Neuronal stem cell (in vitro differentiated cells): ENCODE measurements at regions not wholly inside any gene's neighbourhood (a gene's known extent, or its start where the extent isn't known, plus 50 kb on each side); places are given as distances from the start of the nearest gene placed in this dataset.

ENCODE experiments used
- DNase-seq: peaks from one replicate; pipeline ENCODE4 v3.0.0-alpha.2; 2013; ENCODE audit warnings: low spot score
- H2AFZ ChIP-seq: one replicate; pipeline ENCODE4 v1.6.1; 2013; ENCODE audit warnings: mild to moderate bottlenecking, low read length, inconsistent platforms
- H2AK5ac ChIP-seq: 2 replicates; pipeline ENCODE4 v1.6.1; 2013; ENCODE audit warnings: low read depth, mild to moderate bottlenecking, inconsistent platforms, low read length, moderate library complexity, mixed read lengths
- H2BK120ac ChIP-seq: 2 replicates; pipeline ENCODE4 v1.6.1; 2013; ENCODE audit warnings: low read depth, mild to moderate bottlenecking, inconsistent platforms, low read length, moderate library complexity, mixed read lengths
- H2BK12ac ChIP-seq: one replicate; pipeline ENCODE4 v1.6.1; 2013; ENCODE audit warnings: low read length, inconsistent platforms
- H2BK15ac ChIP-seq: 2 replicates; pipeline ENCODE4 v1.6.1; 2013; ENCODE audit warnings: mild to moderate bottlenecking, low read length, inconsistent platforms, mixed read lengths
- H2BK5ac ChIP-seq: one replicate; pipeline ENCODE4 v1.6.1; 2013; ENCODE audit warnings: inconsistent platforms, mild to moderate bottlenecking, low read length, moderate library complexity
- H3K14ac ChIP-seq: one replicate; pipeline ENCODE4 v1.6.1; 2013; ENCODE audit warnings: low read length, inconsistent platforms
- H3K18ac ChIP-seq: 2 replicates; pipeline ENCODE4 v1.6.1; 2013; ENCODE audit warnings: low read length, inconsistent platforms
- H3K23ac ChIP-seq: 2 replicates; pipeline ENCODE4 v1.6.1; 2013; ENCODE audit warnings: low read depth, mild to moderate bottlenecking, mixed read lengths, low read length, inconsistent platforms; ENCODE audit not compliant: poor library complexity
- H3K27ac ChIP-seq: replicated peaks from 3 replicates; pipeline ENCODE4 v1.5.1; 2013; ENCODE audit warnings: low read length, inconsistent platforms
- H3K27me3 ChIP-seq, 3 experiments: 2 replicates each; pipeline ENCODE4 v1.6.1; 2013; ENCODE audit warnings: low read length in 3 of 3, mild to moderate bottlenecking in 2 of 3, inconsistent platforms in 1 of 3, low read depth in 1 of 3, mixed read lengths in 1 of 3, moderate library complexity in 1 of 3; ENCODE audit not compliant: control insufficient read depth in 3 of 3, insufficient read depth in 3 of 3
- H3K36me3 ChIP-seq, 2 donors: replicated peaks in 1 of 2; 2 replicates each; pipeline ENCODE4 v1.6.1; 2013; ENCODE audit warnings: low read length in 2 of 2; ENCODE audit not compliant: control insufficient read depth in 2 of 2, insufficient read depth in 2 of 2
- H3K4ac ChIP-seq: 2 replicates; pipeline ENCODE4 v1.6.1; 2013; ENCODE audit warnings: inconsistent platforms, mild to moderate bottlenecking, low read length, moderate library complexity
- H3K4me1 ChIP-seq, 2 donors: 1 replicate in 1 of 2; 2 replicates in 1 of 2; pipeline ENCODE4 v1.6.1; 2013; ENCODE audit warnings: low read length in 2 of 2, low read depth in 1 of 2; ENCODE audit not compliant: control insufficient read depth in 2 of 2, insufficient read depth in 1 of 2
- H3K4me2 ChIP-seq: one replicate; pipeline ENCODE4 v1.6.1; 2013; ENCODE audit warnings: mild to moderate bottlenecking, low read length, inconsistent platforms; ENCODE audit not compliant: insufficient read depth, poor library complexity, severe bottlenecking
- H3K4me3 ChIP-seq, 2 donors: 2 replicates each; pipeline ENCODE4 v1.5.1; 2013; ENCODE audit warnings: low read length in 2 of 2, mild to moderate bottlenecking in 2 of 2, inconsistent platforms in 1 of 2, moderate library complexity in 1 of 2
- H3K79me1 ChIP-seq: one replicate; pipeline ENCODE4 v1.6.1; 2013; ENCODE audit warnings: low read depth, mild to moderate bottlenecking, inconsistent platforms, low read length, moderate library complexity
- H3K9ac ChIP-seq: one replicate; pipeline ENCODE4 v1.6.1; 2013; ENCODE audit warnings: mild to moderate bottlenecking, low read depth, low read length, inconsistent platforms; ENCODE audit not compliant: poor library complexity
- H3K9me3 ChIP-seq, 2 donors: replicated peaks in 1 of 2; 2 replicates each; pipeline versions ENCODE3 to v1.6.1; 2013; ENCODE audit warnings: low read length in 2 of 2, mild to moderate bottlenecking in 2 of 2, inconsistent platforms in 1 of 2, low read depth in 1 of 2, mixed read lengths in 1 of 2, moderate library complexity in 1 of 2; ENCODE audit not compliant: control insufficient read depth in 2 of 2, insufficient read depth in 1 of 2
- H4K8ac ChIP-seq: one replicate; pipeline ENCODE4 v1.6.1; 2013; ENCODE audit warnings: low read depth, mild to moderate bottlenecking, inconsistent platforms, low read length, moderate library complexity
- H4K91ac ChIP-seq: one replicate; pipeline ENCODE4 v1.6.1; 2013; ENCODE audit warnings: low read length, low read depth, mild to moderate bottlenecking, inconsistent platforms; ENCODE audit not compliant: poor library complexity
- WGBS, 2 donors: extraction: QIAGEN DNeasy Blood & Tissue Kit; methylation state at CpG; one replicate each; pipeline ENCODE4 v1.1.7; 2013; ENCODE audit warnings: missing lambda C conversion rate in 2 of 2, mixed read lengths in 1 of 2; ENCODE audit not compliant: insufficient read length in 2 of 2, insufficient replicate concordance in 1 of 2; ENCODE audit errors: extremely low coverage in 2 of 2; 5-methylcytosine and 5-hydroxymethylcytosine counted together

- no peaks in the 10 kb centered on the region for H3K4me1 ChIP-seq
- no peaks in the 10 kb centered on the region for H3K36me3 ChIP-seq
- no peak overlapping the region for H2BK15ac ChIP-seq
- H2AK5ac ChIP-seq, result no peak overlapping the region
- no peak overlapping the region for H2AFZ ChIP-seq
- DNase-seq, result no peak
- H3K9ac ChIP-seq, result no peak overlapping the region
- no peaks in the 10 kb centered on the region for H3K79me1 ChIP-seq
- no peak overlapping the region for H3K18ac ChIP-seq
- no peak overlapping the region for H2BK5ac ChIP-seq
- no peak overlapping the region for H3K27ac ChIP-seq
- no peak overlapping the region for H2BK120ac ChIP-seq
- no peak overlapping the region for H3K14ac ChIP-seq
- H4K8ac ChIP-seq, result no peak overlapping the region
- no peak overlapping the region for H3K23ac ChIP-seq
- H3K27me3 ChIP-seq, result peaks cover 0 to 2% (median 0%) of the 10 kb centered on the region in 3 experiments
- H4K91ac ChIP-seq, result no peak overlapping the region
- H2BK12ac ChIP-seq, result no peak overlapping the region
- no peak overlapping the region for H3K4me3 ChIP-seq
- no peaks in the 10 kb centered on the region for H3K9me3 ChIP-seq
- H3K4ac ChIP-seq, result no peak overlapping the region
- H3K4me2 ChIP-seq, result no peak overlapping the region
Measured at GRCh38 chr2:57569396-57569795, 477.2 kb upstream of the VRK2 start.

DNA sequence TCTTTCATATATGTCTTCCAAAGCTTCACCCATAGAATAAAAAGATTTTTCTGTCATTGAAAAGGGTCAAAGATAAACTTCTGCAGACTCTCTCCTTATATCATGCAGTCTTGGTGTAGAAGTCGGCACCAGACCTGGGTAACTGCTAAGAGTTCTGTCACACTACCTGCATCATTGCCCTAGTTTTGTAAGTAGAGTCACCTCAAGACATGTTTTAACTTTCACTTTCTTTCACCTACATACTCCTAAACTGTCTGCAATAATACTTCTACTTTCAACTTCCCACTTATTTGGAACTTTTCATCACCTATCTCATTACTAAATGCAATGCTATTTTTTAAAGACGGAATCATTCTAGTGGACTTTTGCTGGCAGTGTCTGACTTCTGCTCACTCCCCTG lies 475.6 kb upstream of the VRK2 start:
- no CpG with 5 or more reads among the region's 2 CpGs for WGBS, 2 donors
- no peak overlapping the region for H2BK5ac ChIP-seq
- H3K79me1 ChIP-seq, result no peaks in the 10 kb centered on the region

GRCh38 chr2:57575700-57576268 lies 470.8 kb upstream of the VRK2 start:
- H2BK15ac ChIP-seq, result no peak overlapping the region
- WGBS, 2 donors, result no CpG with 5 or more reads among the region's 5 CpGs

More for the DNA sequence above, 475.6 kb upstream of the VRK2 start:
- no peak overlapping the region for H2BK120ac ChIP-seq
- H3K4me3 ChIP-seq, result no peak overlapping the region
- no peak overlapping the region for H3K14ac ChIP-seq
- no peaks in the 10 kb centered on the region for H3K36me3 ChIP-seq
- no peak overlapping the region for H2BK15ac ChIP-seq
- no peak overlapping the region for H3K4me2 ChIP-seq
- no peak overlapping the region for H4K8ac ChIP-seq
- H3K18ac ChIP-seq, result no peak overlapping the region
- no peak overlapping the region for H3K27ac ChIP-seq
- no peak overlapping the region for H2AFZ ChIP-seq
- H3K9me3 ChIP-seq, result no peaks in the 10 kb centered on the region
- no peak overlapping the region for H2BK12ac ChIP-seq
- no peak overlapping the region for H3K4ac ChIP-seq
- peaks cover 0 to 2% (median 0%) of the 10 kb centered on the region in 3 experiments for H3K27me3 ChIP-seq
- H3K9ac ChIP-seq, result no peak overlapping the region
- H4K91ac ChIP-seq, result no peak overlapping the region
- H3K23ac ChIP-seq, result no peak overlapping the region
- no peak overlapping the region for H2AK5ac ChIP-seq
- H3K4me1 ChIP-seq, result no peaks in the 10 kb centered on the region
- DNase-seq, result no peak

DNA sequence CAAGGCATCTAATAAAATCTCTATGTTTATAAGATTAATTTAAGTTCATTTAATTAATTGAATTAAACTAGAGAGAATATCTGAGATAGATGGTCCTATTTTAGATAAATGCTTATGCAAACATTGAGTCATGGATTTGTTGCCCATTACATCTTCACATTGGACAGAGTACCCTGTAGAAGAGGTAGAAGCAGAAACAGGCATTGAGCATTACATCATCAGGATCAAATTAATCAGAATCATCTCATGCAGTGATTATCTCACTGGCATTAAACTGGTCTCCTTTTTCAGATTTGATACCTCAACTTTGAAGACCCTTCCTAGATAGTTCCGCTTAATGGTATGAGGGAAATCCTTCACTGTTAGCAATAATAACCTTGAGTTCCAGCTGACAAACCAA lies 469.6 kb upstream of the VRK2 start:
- Histone ChIP-seq H3K14ac (no peak overlapping the region), H3K27me3 (no peaks in the 10 kb centered on the region), H2BK5ac (no peak overlapping the region), H2AFZ (no peak overlapping the region), H3K4ac (no peak overlapping the region), H3K36me3 (no peaks in the 10 kb centered on the region), H2BK120ac (no peak overlapping the region), H3K27ac (no peak overlapping the region), H3K9me3 (no peaks in the 10 kb centered on the region), H3K23ac (no peak overlapping the region), H4K91ac (no peak overlapping the region), H3K18ac (no peak overlapping the region), H2BK12ac (no peak overlapping the region), H3K4me2 (no peak overlapping the region), H3K9ac (no peak overlapping the region), H2BK15ac (no peak overlapping the region), H3K79me1 (no peaks in the 10 kb centered on the region), H2AK5ac (no peak overlapping the region), H3K4me3 (no peak overlapping the region), H3K4me1 (no peaks in the 10 kb centered on the region), H4K8ac (no peak overlapping the region)
- no CpG with 5 or more reads among the region's 1 CpG for WGBS, 2 donors
- no peak for DNase-seq

More at GRCh38 chr2:57575700-57576268, 470.8 kb upstream of the VRK2 start:
- Histone ChIP-seq H2BK120ac (no peak overlapping the region), H3K79me1 (no peaks in the 10 kb centered on the region), H2AFZ (no peak overlapping the region), H3K23ac (no peak overlapping the region), H3K36me3 (no peaks in the 10 kb centered on the region), H3K4me3 (no peak overlapping the region), H3K18ac (no peak overlapping the region), H3K27me3 (no peaks in the 10 kb centered on the region), H3K4me1 (no peaks in the 10 kb centered on the region), H3K9me3 (no peaks in the 10 kb centered on the region), H3K4ac (no peak overlapping the region), H2AK5ac (no peak overlapping the region), H2BK12ac (no peak overlapping the region), H3K27ac (no peak overlapping the region), H3K9ac (no peak overlapping the region), H4K91ac (no peak overlapping the region), H3K14ac (no peak overlapping the region), H4K8ac (no peak overlapping the region), H3K4me2 (no peak overlapping the region), H2BK5ac (no peak overlapping the region)
- DNase-seq, result no peak
